ENCODE measurements at regions not wholly inside any gene's neighbourhood (a gene's known extent, or its start where the extent isn't known, plus 50 kb on each side); places are given as distances from the start of the nearest gene placed in this dataset. TPM values are rescaled to one million over a fixed set of nuclear protein-coding genes. Genes with fewer than 3 reads are reported as not detected.
"Not testable (repeated sequence)": the region's sequence is repeated elsewhere in the genome, so short reads cannot be mapped to it uniquely, and the experiment has no call there.

DNA sequence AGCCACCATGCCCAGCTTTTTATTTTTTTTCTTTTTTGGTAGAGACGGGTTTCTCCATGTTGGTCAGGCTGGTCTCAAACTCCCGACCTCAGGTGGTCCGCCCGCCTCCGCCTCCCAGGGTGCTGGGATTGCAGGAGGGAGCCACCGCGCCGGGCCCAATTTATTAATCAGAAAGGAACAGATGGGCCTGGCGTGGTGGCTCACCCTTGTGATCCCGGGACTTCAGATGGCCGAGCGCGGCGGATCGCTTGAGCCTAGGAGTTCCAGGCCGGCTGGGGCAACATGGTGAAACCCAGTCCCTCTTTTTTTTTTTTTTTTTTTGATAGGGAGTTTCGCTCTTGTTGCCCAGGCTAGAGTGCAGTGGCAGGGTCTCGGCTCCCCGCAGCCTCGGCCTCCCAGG, 64.6 kb downstream of the GOLGA6L7 start:
- whole genome bisulfite sequencing (ENCODE audit: low lambda C conversion rate, missing lambda C conversion rate), result 99% methylated on average over 19 of the region's 20 CpGs
- H3K27ac ChIP-seq, result no peak overlapping the region
- H3K27me3 ChIP-seq, result no peaks in the 10 kb centered on the region
- no peaks in the 10 kb centered on the region for H3K9me3 ChIP-seq (ENCODE audit: low read depth)
- H4K20me1 ChIP-seq (ENCODE audit: insufficient read depth, poor library complexity, severe bottlenecking), result no peaks in the 10 kb centered on the region
- H3K4me3 ChIP-seq, result no peak overlapping the region
- H3K36me3 ChIP-seq (replicated peaks; ENCODE audit: insufficient read depth, low read depth), result no peaks in the 10 kb centered on the region
- no peak for DNase-seq (ENCODE audit: low spot score)
- H2AFZ ChIP-seq, result no peak overlapping the region
- TF ChIP-seq EZH2 (IDR thresholded peaks at IDR 0.05; ENCODE audit: borderline replicate concordance), result no peak
- no peak overlapping the region for H3K4me2 ChIP-seq
- H3K9me2 ChIP-seq (replicated peaks; ENCODE audit: insufficient read depth), result no peaks in the 10 kb centered on the region
- no peaks in the 10 kb centered on the region for H3K4me1 ChIP-seq (ENCODE audit: insufficient read depth)
- no peaks in the 10 kb centered on the region for H3K79me2 ChIP-seq

- no peak for DNase-seq (ENCODE audit: low spot score)
- no peaks in the 10 kb centered on the region for H3K4me1 ChIP-seq (ENCODE audit: insufficient read depth)
- H3K27me3 ChIP-seq, result no peaks in the 10 kb centered on the region
- H3K36me3 ChIP-seq (replicated peaks; ENCODE audit: insufficient read depth, low read depth), result no peaks in the 10 kb centered on the region
- no peaks in the 10 kb centered on the region for H3K9me3 ChIP-seq (ENCODE audit: low read depth)
- no peak overlapping the region for H2AFZ ChIP-seq
- H3K27ac ChIP-seq, result no peak overlapping the region
- H3K4me2 ChIP-seq, result no peak overlapping the region
- TF ChIP-seq EZH2phosphoT487 (IDR thresholded peaks at IDR 0.05; ENCODE audit: low read depth, severe bottlenecking, unreplicated experiment) (no peak), EZH2 (IDR thresholded peaks at IDR 0.05; ENCODE audit: borderline replicate concordance) (no peak)
- TF ChIP-seq, protein P1, sequence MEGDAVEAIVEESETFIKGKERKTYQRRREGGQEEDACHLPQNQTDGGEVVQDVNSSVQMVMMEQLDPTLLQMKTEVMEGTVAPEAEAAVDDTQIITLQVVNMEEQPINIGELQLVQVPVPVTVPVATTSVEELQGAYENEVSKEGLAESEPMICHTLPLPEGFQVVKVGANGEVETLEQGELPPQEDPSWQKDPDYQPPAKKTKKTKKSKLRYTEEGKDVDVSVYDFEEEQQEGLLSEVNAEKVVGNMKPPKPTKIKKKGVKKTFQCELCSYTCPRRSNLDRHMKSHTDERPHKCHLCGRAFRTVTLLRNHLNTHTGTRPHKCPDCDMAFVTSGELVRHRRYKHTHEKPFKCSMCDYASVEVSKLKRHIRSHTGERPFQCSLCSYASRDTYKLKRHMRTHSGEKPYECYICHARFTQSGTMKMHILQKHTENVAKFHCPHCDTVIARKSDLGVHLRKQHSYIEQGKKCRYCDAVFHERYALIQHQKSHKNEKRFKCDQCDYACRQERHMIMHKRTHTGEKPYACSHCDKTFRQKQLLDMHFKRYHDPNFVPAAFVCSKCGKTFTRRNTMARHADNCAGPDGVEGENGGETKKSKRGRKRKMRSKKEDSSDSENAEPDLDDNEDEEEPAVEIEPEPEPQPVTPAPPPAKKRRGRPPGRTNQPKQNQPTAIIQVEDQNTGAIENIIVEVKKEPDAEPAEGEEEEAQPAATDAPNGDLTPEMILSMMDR (IDR thresholded peaks at IDR 0.05; ENCODE audit: poor library complexity), result no peak
- no peak overlapping the region for H3K4me3 ChIP-seq
- H4K20me1 ChIP-seq (ENCODE audit: insufficient read depth, poor library complexity, severe bottlenecking), result no peaks in the 10 kb centered on the region
- H3K9me2 ChIP-seq (replicated peaks; ENCODE audit: insufficient read depth), result no peaks in the 10 kb centered on the region
- H3K79me2 ChIP-seq, result no peaks in the 10 kb centered on the region
- 98% methylated on average over 19 of the region's 21 CpGs for WGBS (ENCODE audit: low lambda C conversion rate, missing lambda C conversion rate)
Observed at GRCh38 chr15:28783466-28783865, 65.0 kb downstream of the GOLGA6L7 start.

DNA sequence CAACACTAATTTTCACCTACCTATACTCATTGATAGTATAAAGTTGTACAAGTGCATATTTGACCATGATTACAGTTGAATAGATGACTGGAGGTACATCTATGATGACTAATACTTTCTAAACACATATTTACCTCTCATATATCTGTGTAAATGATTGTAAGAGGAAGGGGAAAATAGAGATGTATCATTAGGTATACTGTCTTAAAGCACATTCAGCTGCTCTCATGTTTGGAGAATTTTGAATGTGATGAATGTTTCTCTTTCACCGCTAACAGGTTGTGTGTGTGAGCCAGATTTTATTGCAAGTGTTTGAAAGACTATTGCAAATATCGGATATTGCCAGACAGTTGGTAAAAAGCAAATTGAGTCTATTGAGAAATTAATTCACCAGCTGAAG, 66.2 kb upstream of the GOLGA8M start:
- DNase-seq (ENCODE audit: low spot score); H3K36me3 ChIP-seq (replicated peaks; ENCODE audit: insufficient read depth, low read depth); H3K4me2 ChIP-seq; H3K79me2 ChIP-seq; H3K4me1 ChIP-seq (ENCODE audit: insufficient read depth); H3K27me3 ChIP-seq; H4K20me1 ChIP-seq (ENCODE audit: insufficient read depth, poor library complexity, severe bottlenecking); H3K4me3 ChIP-seq; H3K9me3 ChIP-seq (ENCODE audit: low read depth); H2AFZ ChIP-seq; H3K27ac ChIP-seq; H3K9me2 ChIP-seq (replicated peaks; ENCODE audit: insufficient read depth): not testable (repeated sequence)
- 86% methylated on average over 2 of the region's 2 CpGs for WGBS (ENCODE audit: low lambda C conversion rate, missing lambda C conversion rate)

GRCh38 chr15:28772857-28773256, 60.6 kb upstream of the GOLGA8M start:
- not testable (repeated sequence) for H3K4me1 ChIP-seq (ENCODE audit: insufficient read depth); H3K9me3 ChIP-seq (ENCODE audit: low read depth); H4K20me1 ChIP-seq (ENCODE audit: insufficient read depth, poor library complexity, severe bottlenecking); H3K4me3 ChIP-seq; H3K27me3 ChIP-seq; H3K9me2 ChIP-seq (replicated peaks; ENCODE audit: insufficient read depth); H2AFZ ChIP-seq; DNase-seq (ENCODE audit: low spot score); H3K27ac ChIP-seq; H3K79me2 ChIP-seq; H3K36me3 ChIP-seq (replicated peaks; ENCODE audit: insufficient read depth, low read depth); H3K4me2 ChIP-seq
- 92% methylated on average over 3 of the region's 3 CpGs for WGBS (ENCODE audit: low lambda C conversion rate, missing lambda C conversion rate)

Small RNAs in the stretch of these regions (small RNA-seq; reads per million reads assigned to genes)
- gene AC055876.3, result not detected
